ENCODE measurements at regions not wholly inside any gene's neighbourhood (a gene's known extent, or its start where the extent isn't known, plus 50 kb on each side); places are given as distances from the start of the nearest gene placed in this dataset.

DNA sequence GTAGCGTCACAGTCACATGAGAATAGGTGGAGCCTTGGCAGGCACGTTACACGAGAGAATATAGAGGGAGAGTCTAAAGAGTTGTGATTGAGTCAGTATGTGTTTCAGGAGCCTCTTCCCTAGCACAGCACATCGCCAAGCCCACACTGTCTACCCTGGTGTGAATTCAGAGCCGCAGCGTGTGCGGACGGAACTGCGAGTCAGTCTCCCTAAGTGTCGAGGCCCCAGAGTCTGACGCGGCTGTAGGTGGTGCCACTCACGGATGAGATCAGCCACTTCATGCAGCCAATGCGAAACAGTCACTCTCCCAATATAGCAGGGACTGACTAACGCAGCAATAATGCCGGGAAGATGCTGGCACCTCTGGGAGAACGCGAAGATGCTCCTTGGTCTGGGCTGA lies 587.3 kb upstream of the ID2 start:
- H3K36me3 ChIP-seq = no peaks in the 10 kb centered on the region
- no peak overlapping the region for H3K27ac ChIP-seq (replicated peaks in 1 of 4)
- no peaks in the 10 kb centered on the region for H3K9me3 ChIP-seq
- intact Hi-C loops (cut with DNase I) = no loop called here
- TF ChIP-seq EP300 (IDR thresholded peaks at IDR 0.05) = no peak
- TF ChIP-seq, protein P1, sequence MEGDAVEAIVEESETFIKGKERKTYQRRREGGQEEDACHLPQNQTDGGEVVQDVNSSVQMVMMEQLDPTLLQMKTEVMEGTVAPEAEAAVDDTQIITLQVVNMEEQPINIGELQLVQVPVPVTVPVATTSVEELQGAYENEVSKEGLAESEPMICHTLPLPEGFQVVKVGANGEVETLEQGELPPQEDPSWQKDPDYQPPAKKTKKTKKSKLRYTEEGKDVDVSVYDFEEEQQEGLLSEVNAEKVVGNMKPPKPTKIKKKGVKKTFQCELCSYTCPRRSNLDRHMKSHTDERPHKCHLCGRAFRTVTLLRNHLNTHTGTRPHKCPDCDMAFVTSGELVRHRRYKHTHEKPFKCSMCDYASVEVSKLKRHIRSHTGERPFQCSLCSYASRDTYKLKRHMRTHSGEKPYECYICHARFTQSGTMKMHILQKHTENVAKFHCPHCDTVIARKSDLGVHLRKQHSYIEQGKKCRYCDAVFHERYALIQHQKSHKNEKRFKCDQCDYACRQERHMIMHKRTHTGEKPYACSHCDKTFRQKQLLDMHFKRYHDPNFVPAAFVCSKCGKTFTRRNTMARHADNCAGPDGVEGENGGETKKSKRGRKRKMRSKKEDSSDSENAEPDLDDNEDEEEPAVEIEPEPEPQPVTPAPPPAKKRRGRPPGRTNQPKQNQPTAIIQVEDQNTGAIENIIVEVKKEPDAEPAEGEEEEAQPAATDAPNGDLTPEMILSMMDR (IDR thresholded peaks at IDR 0.05) = no peak
- TF ChIP-seq POLR2A (IDR thresholded peaks at IDR 0.05; ENCODE audit: low read depth) = no peak
- TF ChIP-seq POLR2AphosphoS5 (IDR thresholded peaks at IDR 0.05) = no peak
- H3K27me3 ChIP-seq = no peaks in the 10 kb centered on the region
- 95% methylated on average over 18 of the region's 18 CpGs for WGBS
- H3K4me3 ChIP-seq = no peak overlapping the region
- DNase-seq (ENCODE audit: extremely low spot score) = peak; percentile 68
- no peaks in the 10 kb centered on the region for H3K4me1 ChIP-seq

DNA sequence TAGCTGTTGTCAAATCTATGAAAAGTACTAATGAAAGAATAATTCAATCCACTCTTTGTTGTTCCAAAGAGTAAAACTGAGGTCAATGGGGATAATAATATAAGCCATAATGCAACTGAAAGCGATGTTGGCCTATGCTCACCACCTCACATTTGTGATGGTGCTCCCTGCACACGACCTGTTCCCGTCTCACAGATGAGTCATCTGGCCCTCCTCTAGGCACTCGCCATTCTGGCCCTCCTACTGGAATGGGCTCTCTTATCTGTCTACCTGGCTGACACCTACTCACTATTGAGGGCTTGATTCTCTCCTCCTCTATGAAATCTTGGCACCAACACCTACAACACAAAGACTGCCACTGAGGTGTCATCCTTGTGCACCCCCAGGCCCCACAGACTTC lies 585.9 kb upstream of the ID2 start:
- WGBS = 96% methylated on average over 4 of the region's 4 CpGs
- TF ChIP-seq EP300 (IDR thresholded peaks at IDR 0.05) (no peak), POLR2A (IDR thresholded peaks at IDR 0.05; ENCODE audit: low read depth) (no peak), POLR2AphosphoS5 (IDR thresholded peaks at IDR 0.05) (no peak)
- TF ChIP-seq, protein P1 (IDR thresholded peaks at IDR 0.05) = no peak
- no peaks in the 10 kb centered on the region for H3K36me3 ChIP-seq
- H3K4me3 ChIP-seq = no peak overlapping the region
- no peaks in the 10 kb centered on the region for H3K4me1 ChIP-seq
- no peak overlapping the region for H3K27ac ChIP-seq (replicated peaks in 1 of 4)
- peak; percentile 62 for DNase-seq (ENCODE audit: extremely low spot score)
- H3K9me3 ChIP-seq = no peaks in the 10 kb centered on the region
- no peaks in the 10 kb centered on the region for H3K27me3 ChIP-seq
- intact Hi-C loops (cut with DNase I) = no loop called here

DNA sequence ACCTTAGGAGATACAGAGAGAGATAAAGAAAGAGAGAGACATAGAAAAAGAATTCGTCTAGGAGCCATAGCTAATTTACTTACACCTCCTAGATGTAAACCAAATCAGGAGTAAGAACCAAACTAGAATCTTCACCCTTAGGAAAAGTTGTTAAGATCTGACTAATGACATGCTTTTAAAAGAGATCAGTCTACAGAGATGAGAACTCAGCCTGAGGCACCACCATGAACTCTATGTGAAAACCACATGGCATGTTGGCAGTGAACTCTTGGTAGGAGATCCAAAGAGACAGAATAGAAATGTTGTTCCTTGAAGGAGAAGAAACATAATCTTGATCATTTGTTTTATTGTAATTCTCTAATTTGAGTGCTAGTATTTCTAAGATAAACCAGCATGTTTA lies 585.4 kb upstream of the ID2 start:
- no peak for DNase-seq (ENCODE audit: extremely low spot score)
- H3K4me3 ChIP-seq = no peak overlapping the region
- no peaks in the 10 kb centered on the region for H3K27me3 ChIP-seq
- H3K27ac ChIP-seq (replicated peaks in 1 of 4) = no peak overlapping the region
- H3K9me3 ChIP-seq = no peaks in the 10 kb centered on the region
- TF ChIP-seq EP300 (IDR thresholded peaks at IDR 0.05) (no peak), POLR2A (IDR thresholded peaks at IDR 0.05; ENCODE audit: low read depth) (no peak), POLR2AphosphoS5 (IDR thresholded peaks at IDR 0.05) (no peak)
- TF ChIP-seq, protein P1 (IDR thresholded peaks at IDR 0.05) = no peak
- intact Hi-C loops (cut with DNase I) = no loop called here
- H3K36me3 ChIP-seq = no peaks in the 10 kb centered on the region
- 87% methylated on average over 1 of the region's 1 CpG for WGBS
- no peaks in the 10 kb centered on the region for H3K4me1 ChIP-seq

DNA sequence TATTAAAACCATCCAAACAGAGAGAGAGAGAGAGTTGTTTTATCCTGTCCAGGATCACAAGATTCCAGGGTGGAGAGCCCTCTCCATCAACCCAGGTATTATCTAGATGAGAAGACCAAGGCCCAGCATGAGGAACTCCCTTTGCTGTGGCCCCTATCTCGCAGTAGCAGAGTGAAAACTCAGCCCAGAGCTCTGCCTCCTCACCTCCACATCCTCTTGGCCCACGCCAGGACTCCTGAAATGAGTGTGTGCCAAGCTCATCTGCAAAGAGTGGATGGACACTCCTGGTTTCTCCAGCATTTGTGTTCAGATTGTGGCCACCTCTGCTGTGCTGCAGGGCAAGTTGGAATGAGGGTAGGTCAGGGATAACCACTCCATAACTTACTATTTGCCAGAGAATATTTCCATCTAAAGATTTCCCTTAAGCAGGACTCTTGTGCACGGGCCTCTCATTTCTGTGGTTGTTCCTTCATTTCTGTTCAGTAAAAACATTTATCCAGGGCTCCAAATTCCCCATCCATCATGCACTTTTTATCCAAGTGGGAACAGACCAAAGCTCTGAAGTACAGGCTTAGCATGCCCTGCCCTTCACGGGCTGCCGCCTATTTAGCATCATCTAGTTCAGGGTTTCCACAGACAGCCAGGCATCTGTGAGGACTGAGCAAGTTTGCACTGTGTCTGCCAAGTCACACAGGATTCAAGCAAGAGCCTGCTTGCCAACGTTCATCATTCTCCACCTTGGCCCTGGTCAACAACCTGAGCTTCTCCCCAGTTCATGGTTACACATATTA lies 583.2 kb upstream of the ID2 start:
- DNase-seq (ENCODE audit: extremely low spot score) = peak; percentile 78
- Histone ChIP-seq H3K4me3 (no peak overlapping the region), H3K4me1 (peaks cover 0 to 8% (median 7%) of the 10 kb centered on the region in 4 donors), H3K27me3 (no peaks in the 10 kb centered on the region), H3K27ac (replicated peaks in 1 of 4) (no peak overlapping the region), H3K36me3 (no peaks in the 10 kb centered on the region), H3K9me3 (no peaks in the 10 kb centered on the region)
- TF ChIP-seq, protein P1 (IDR thresholded peaks at IDR 0.05) = no peak
- TF ChIP-seq EP300 (IDR thresholded peaks at IDR 0.05) (no peak), POLR2A (IDR thresholded peaks at IDR 0.05; ENCODE audit: low read depth) (no peak), POLR2AphosphoS5 (IDR thresholded peaks at IDR 0.05) (no peak)
- WGBS = 80% methylated on average over 6 of the region's 6 CpGs
- intact Hi-C loops (cut with DNase I) = no loop called here

DNA sequence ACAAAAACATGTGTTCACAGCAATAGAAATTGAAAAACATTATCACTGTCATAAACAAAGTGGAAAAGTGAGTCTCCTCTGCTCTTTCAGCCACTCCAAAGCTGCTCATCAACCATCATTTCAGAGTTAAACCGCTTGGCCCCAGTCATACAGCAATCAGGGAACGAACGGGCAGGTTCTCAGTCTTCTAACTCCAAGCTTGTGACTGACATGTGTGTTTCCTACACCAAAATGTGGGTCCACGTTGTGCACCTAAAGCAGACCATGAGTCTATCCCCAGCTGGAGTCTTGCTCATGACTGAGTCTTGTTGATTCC lies 582.6 kb upstream of the ID2 start:
- no peaks in the 10 kb centered on the region for H3K36me3 ChIP-seq
- peaks cover 0 to 14% (median 11%) of the 10 kb centered on the region in 4 donors for H3K4me1 ChIP-seq
- intact Hi-C loops (cut with DNase I) = no loop called here
- DNase-seq (ENCODE audit: extremely low spot score) = peak; percentile 70
- WGBS = 100% methylated on average over 4 of the region's 4 CpGs
- H3K4me3 ChIP-seq = no peak overlapping the region
- H3K9me3 ChIP-seq = no peaks in the 10 kb centered on the region
- no peak overlapping the region for H3K27ac ChIP-seq (replicated peaks in 1 of 4)
- TF ChIP-seq EP300 (IDR thresholded peaks at IDR 0.05) (no peak), POLR2AphosphoS5 (IDR thresholded peaks at IDR 0.05) (no peak), POLR2A (IDR thresholded peaks at IDR 0.05; ENCODE audit: low read depth) (no peak)
- TF ChIP-seq, protein P1 (IDR thresholded peaks at IDR 0.05) = no peak
- no peaks in the 10 kb centered on the region for H3K27me3 ChIP-seq

Measured in esophagus muscularis mucosa (tissue), 4 donors.